WTC11 (cell line): ENCODE measurements at regions not wholly inside any gene's neighbourhood (a gene's known extent, or its start where the extent isn't known, plus 50 kb on each side); places are given as distances from the start of the nearest gene placed in this dataset.
"Not testable (repeated sequence)": the region's sequence is repeated elsewhere in the genome, so short reads cannot be mapped to it uniquely, and the experiment has no call there.

Experiments
- CBFB ChIP-seq: sonication (generic); formaldehyde crosslinking; IDR thresholded peaks from 2 replicates; pipeline ENCODE4 v1.8.1; 2022; ENCODE audit warnings: mild to moderate bottlenecking, low read depth, missing genetic modification reagents
- CREB1 ChIP-seq: sonication (generic); formaldehyde crosslinking; IDR thresholded peaks from 2 replicates; pipeline ENCODE4 v1.8.0; 2023; ENCODE audit warnings: mild to moderate bottlenecking, missing genetic modification reagents
- CTCF ChIP-seq: fragments of 200-600 bp; IDR thresholded peaks from 2 replicates; pipeline ENCODE4 v1.8.0; 2022; ENCODE audit warnings: antibody characterized with exemption
- EMX1 ChIP-seq: fragments of 250-450 bp; sonication (Bioruptor Pico); IDR thresholded peaks from 2 replicates; pipeline ENCODE4 v1.8.0; 2021; ENCODE audit warnings: mild to moderate bottlenecking
- ESRRA ChIP-seq: sonication (generic); formaldehyde crosslinking; IDR thresholded peaks from 2 replicates; pipeline ENCODE4 v1.8.1; 2022; ENCODE audit warnings: mild to moderate bottlenecking, missing genetic modification reagents, borderline replicate concordance
- FOXK1 ChIP-seq: sonication (generic); formaldehyde crosslinking; IDR thresholded peaks from 2 replicates; pipeline ENCODE4 v1.8.0; 2022; ENCODE audit warnings: mild to moderate bottlenecking, moderate library complexity, missing genetic modification reagents
- FOXP4 ChIP-seq: sonication (generic); formaldehyde crosslinking; IDR thresholded peaks from 2 replicates; pipeline ENCODE4 v1.8.0; 2022; ENCODE audit warnings: mild to moderate bottlenecking, missing genetic modification reagents
- JUN ChIP-seq: sonication (generic); formaldehyde crosslinking; IDR thresholded peaks from 2 replicates; pipeline ENCODE4 v1.8.0; 2023; ENCODE audit warnings: mild to moderate bottlenecking, missing genetic modification reagents
- MAX ChIP-seq: sonication (generic); formaldehyde crosslinking; IDR thresholded peaks from 2 replicates; pipeline ENCODE4 v1.8.0; 2022; ENCODE audit warnings: mild to moderate bottlenecking, missing genetic modification reagents
- NFE2L1 ChIP-seq: sonication (generic); formaldehyde crosslinking; IDR thresholded peaks from 2 replicates; pipeline ENCODE4 v1.8.1; 2023; ENCODE audit warnings: missing genetic modification reagents
- SP1 ChIP-seq: sonication (generic); formaldehyde crosslinking; conservative IDR thresholded peaks from 2 replicates; pipeline ENCODE4 v1.8.1; 2022; ENCODE audit warnings: missing genetic modification reagents
- USF1 ChIP-seq: sonication (generic); formaldehyde crosslinking; IDR thresholded peaks from 2 replicates; pipeline ENCODE4 v1.8.0; 2022; ENCODE audit warnings: mild to moderate bottlenecking, missing genetic modification reagents
- USF2 ChIP-seq: sonication (generic); formaldehyde crosslinking; IDR thresholded peaks from 2 replicates; pipeline ENCODE4 v1.8.1; 2023; ENCODE audit warnings: mild to moderate bottlenecking, missing genetic modification reagents, moderate library complexity
- ZNF416 ChIP-seq: fragments of 250-450 bp; sonication (Bioruptor Pico); IDR thresholded peaks from 2 replicates; pipeline ENCODE4 v1.9.0; 2021; ENCODE audit warnings: mild to moderate bottlenecking, inconsistent platforms

GRCh38 chr12:89822992-89823391 lies 114.4 kb upstream of the ATP2B1 start:
- TF ChIP-seq EMX1 (CRISPR knock-in tag); CTCF; CREB1 (CRISPR knock-in tag); MAX (CRISPR knock-in tag); ESRRA (CRISPR knock-in tag); CBFB (CRISPR knock-in tag); JUN (CRISPR knock-in tag); FOXK1 (CRISPR knock-in tag); FOXP4 (CRISPR knock-in tag); NFE2L1 (CRISPR knock-in tag); USF1; USF2 (CRISPR knock-in tag); ZNF416; SP1 (CRISPR knock-in tag): not testable (repeated sequence)
